Heart right ventricle (tissue), 16 donors: ENCODE measurements at regions not wholly inside any gene's neighbourhood (a gene's known extent, or its start where the extent isn't known, plus 50 kb on each side); places are given as distances from the start of the nearest gene placed in this dataset.

ENCODE experiments used
- ATAC-seq, 8 donors: fragments of 200-7000 bp; cut with Tn5 transposase; one replicate each; pipeline ENCODE4 v1.9.1; 2020; ENCODE audit warnings: mild to moderate bottlenecking in 8 of 8, moderate library complexity in 8 of 8, moderate number of reproducible peaks in 1 of 8
- DNase-seq, 2 donors: peaks; one replicate each; pipeline ENCODE4 v3.0.0-alpha.2; 2020
- H3K27ac ChIP-seq, 10 donors: fragments of 200-600 bp; sonication (generic) in 2 of 10; one replicate each; pipeline versions ENCODE4 v1.5.0 to v1.8.0; 2020 to 2022; ENCODE audit warnings: mild to moderate bottlenecking in 3 of 10
- H3K27me3 ChIP-seq, 7 donors: fragments of 200-600 bp; one replicate each; pipeline ENCODE4 v1.8.0; 2021 to 2022; ENCODE audit warnings: mild to moderate bottlenecking in 2 of 7
- H3K36me3 ChIP-seq, 9 donors: fragments of 200-600 bp; sonication (generic) in 1 of 9; one replicate each; pipeline versions ENCODE4 v1.5.0 to v1.8.0; 2020 to 2022; ENCODE audit warnings: mild to moderate bottlenecking in 2 of 9
- H3K4me1 ChIP-seq, 9 donors: fragments of 200-600 bp; sonication (generic) in 1 of 9; one replicate each; pipeline versions ENCODE4 v1.5.0 to v1.8.0; 2020 to 2022; ENCODE audit warnings: mild to moderate bottlenecking in 4 of 9
- H3K4me3 ChIP-seq, 10 donors: fragments of 200-600 bp; sonication (generic) in 2 of 10; one replicate each; pipeline versions ENCODE4 v1.5.0 to v1.8.0; 2020 to 2022; ENCODE audit warnings: mild to moderate bottlenecking in 7 of 10, moderate library complexity in 2 of 10
- H3K9me3 ChIP-seq, 11 donors: fragments of 200-600 bp in 10 of 11; sonication (generic) in 2 of 11; one replicate each; pipeline versions ENCODE4 v1.5.0 to v1.8.0; 2013 to 2022; ENCODE audit warnings: mild to moderate bottlenecking in 2 of 11, control low read depth in 1 of 11, moderate library complexity in 1 of 11
- CTCF ChIP-seq, 9 donors: fragments of 200-600 bp; sonication (generic) in 2 of 9; IDR thresholded peaks; one replicate each; pipeline versions ENCODE4 v1.5.0 to v1.8.0; 2021 to 2022; ENCODE audit warnings: antibody characterized with exemption in 9 of 9, mild to moderate bottlenecking in 5 of 9, moderate library complexity in 1 of 9
- WGBS, 2 donors: extraction: QIAGEN DNeasy Blood & Tissue Kit; methylation state at CpG; one replicate each; pipeline ENCODE4 v1.1.7; 2013; ENCODE audit warnings: inconsistent platforms in 1 of 2; 5-methylcytosine and 5-hydroxymethylcytosine counted together
- intact Hi-C, 10 donors: fragments of 100-400 bp; cut with DNase I; formaldehyde crosslinking; loops; one replicate each; pipeline versions ENCODE4 v1.11.1 to v1.14.2; 2022
- donor health status: Arrhythmogenic right ventricular cardiomyopathy.
- donor health status: ischemic (EF 13 %, LVEDD 7.1; RV severe dilation, severe dysfunction).
- donor health status: healthy with polysubstance abuse.
- donor health status: DM: no; HTN: yes; CAD: no.
- donor health status: DM: no; HTN: no; CAD: no.
- donor health status: ischemic (EF 25% LVEDD 6.9; RV normal size, moderate dysfunction).
- donor health status: ischemic (EF 25% LVEDD 5.7; RV mildly dilated, moderate dysfunction).
- donor health status: healthy.
- donor health status: DM: yes; HTN: yes; CAD: no.
- donor health status: Ischemic cardiomyopathy.
- donor health status: ischemic (EF 35%, LVEDD 5.7; RV mildly dilated, moderate dysfunction).
- donor health status: nonischemic (EF 11% LVEDD 7.7; RV severe dilation, severe dysfunction).
- donor health status: DM: yes; HTN: yes; CAD: no.
- donor health status: PGD.
- donor health status: ischemic (EF 29% LVEDD 5.4; RV normal size, mild dysfunction).
- donor health status: nonischemic (EF 23%, LVEDD 6.1; RV moderate dilation, normal function).

DNA sequence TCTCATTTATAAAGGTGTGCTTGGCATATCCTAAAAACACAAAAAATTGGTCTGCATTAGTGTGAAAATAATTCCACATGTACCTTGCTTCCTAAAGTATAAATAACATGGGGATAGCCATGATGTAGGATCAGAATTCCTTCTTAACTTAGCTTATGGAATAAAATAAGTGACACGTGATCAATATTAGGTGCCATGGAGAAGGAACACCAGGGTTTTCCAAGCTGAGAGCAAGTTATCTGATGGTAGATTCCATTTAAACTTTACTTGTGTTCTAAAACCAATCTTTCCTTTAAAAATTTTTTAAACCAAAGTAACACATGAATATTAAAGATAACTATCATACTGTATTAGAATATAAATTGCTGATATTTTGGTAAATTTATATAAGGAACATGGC lies 300.5 kb downstream of the ZPLD1 start:
- Histone ChIP-seq H3K4me1 (peaks cover 0 to 18% (median 3%) of the 10 kb centered on the region in 9 donors), H3K4me3 (no peak overlapping the region), H3K27ac (no peak overlapping the region), H3K9me3 (no peaks in the 10 kb centered on the region), H3K27me3 (no peaks in the 10 kb centered on the region), H3K36me3 (no peaks in the 10 kb centered on the region)
- intact Hi-C loops = loop anchor here in 1 of 10 donors (10.0 kb wide), 1 partner anchor 61 kb away; no protein-coding TSS in a partner anchor
- WGBS, 2 donors = 78 to 95% methylated on average over 1 of the region's 1 CpG
- no peak for ATAC-seq
- DNase-seq = no peak
- TF ChIP-seq CTCF (IDR thresholded peaks at IDR 0.05) = no peak

DNA sequence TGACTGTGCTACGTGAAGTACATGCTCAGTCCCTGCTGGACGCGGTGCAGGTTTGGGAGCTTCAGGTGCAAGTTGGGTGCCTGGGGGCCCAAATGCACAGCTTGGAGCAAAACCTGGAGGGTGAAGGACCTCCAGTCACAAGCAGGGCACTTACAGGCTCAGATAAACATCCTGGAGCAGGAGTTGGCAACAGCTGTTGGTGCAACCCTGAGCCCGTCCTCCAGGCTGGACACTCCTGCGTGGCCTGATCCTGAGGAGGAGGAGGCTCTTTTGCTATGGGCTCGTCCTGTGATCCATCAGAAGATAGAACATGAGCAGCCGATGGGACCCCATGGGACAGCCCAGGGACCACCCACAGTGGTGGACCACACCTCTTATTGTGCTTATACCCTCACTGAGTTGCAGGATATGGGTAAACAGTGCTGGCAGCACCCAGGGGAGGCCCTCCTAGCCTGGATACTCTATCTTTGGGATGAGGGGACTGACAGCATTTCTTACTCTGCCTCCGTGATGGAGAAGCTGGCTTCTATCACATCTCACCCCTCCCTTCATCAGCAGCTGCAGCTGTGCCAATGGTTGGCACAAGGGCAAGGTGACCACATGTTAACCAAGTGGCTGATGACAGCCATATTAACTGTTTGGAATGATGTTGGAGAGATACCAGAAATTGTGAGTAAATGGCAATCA lies 301.6 kb downstream of the ZPLD1 start:
- no peaks in the 10 kb centered on the region for H3K27me3 ChIP-seq
- WGBS, 2 donors = 35 to 58% methylated on average over 8 of the region's 8 CpGs
- H3K27ac ChIP-seq = peak overlapping the region in 2 of 10 donors; percentile 15 to 47
- intact Hi-C loops = loop anchor here in 2 of 10 donors (2.0 to 10.0 kb wide), 2 partner anchors 38 to 62 kb away; no protein-coding TSS in a partner anchor
- H3K36me3 ChIP-seq = no peaks in the 10 kb centered on the region
- H3K4me3 ChIP-seq = no peak overlapping the region
- no peaks in the 10 kb centered on the region for H3K9me3 ChIP-seq
- peaks cover 0 to 18% (median 3%) of the 10 kb centered on the region in 9 donors for H3K4me1 ChIP-seq
- peak; percentile 67 to 95 (median 90) for ATAC-seq
- no peak for TF ChIP-seq CTCF (IDR thresholded peaks at IDR 0.05)
- peak; percentile 57 to 69 for DNase-seq

DNA sequence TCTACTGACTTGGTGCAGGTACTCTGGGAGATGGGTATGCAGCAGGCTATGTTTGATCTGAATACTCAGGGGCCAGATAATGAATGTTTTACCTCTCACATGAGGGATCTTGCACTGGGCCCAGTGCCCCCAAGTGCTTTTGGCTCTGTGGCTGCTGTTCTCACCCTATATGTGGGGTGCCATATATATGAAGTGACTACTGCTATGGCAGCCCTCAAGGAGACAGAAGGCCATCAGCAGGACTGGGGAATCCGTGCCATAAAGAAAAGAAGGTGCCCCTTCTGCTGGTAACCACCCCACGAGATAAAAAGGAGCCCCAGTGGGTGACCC lies 302.1 kb downstream of the ZPLD1 start:
- ATAC-seq (peak; percentile 33 to 81 (median 63)), DNase-seq (no peak)
- peaks cover 0 to 18% (median 3%) of the 10 kb centered on the region in 9 donors for H3K4me1 ChIP-seq
- intact Hi-C loops = loop anchor here in 2 of 10 donors (2.0 to 10.0 kb wide), 2 partner anchors 38 to 62 kb away; no protein-coding TSS in a partner anchor
- H3K27ac ChIP-seq = peak overlapping the region in 1 of 10 donors; percentile 47
- H3K4me3 ChIP-seq = no peak overlapping the region
- H3K9me3 ChIP-seq = no peaks in the 10 kb centered on the region
- WGBS, 2 donors = 28 to 33% methylated on average over 2 of the region's 2 CpGs
- no peak for TF ChIP-seq CTCF (IDR thresholded peaks at IDR 0.05)
- H3K36me3 ChIP-seq = no peaks in the 10 kb centered on the region
- H3K27me3 ChIP-seq = no peaks in the 10 kb centered on the region

GRCh38 chr3:102737353-102737752 lies 302.5 kb downstream of the ZPLD1 start:
- no peak for DNase-seq
- Histone ChIP-seq H3K4me1 (peaks cover 0 to 18% (median 3%) of the 10 kb centered on the region in 9 donors), H3K4me3 (no peak overlapping the region), H3K27ac (peak overlapping the region in 1 of 10 donors; percentile 47), H3K9me3 (no peaks in the 10 kb centered on the region), H3K27me3 (no peaks in the 10 kb centered on the region), H3K36me3 (no peaks in the 10 kb centered on the region)
- no peak for TF ChIP-seq CTCF (IDR thresholded peaks at IDR 0.05)
- WGBS, 2 donors = 73 to 77% methylated on average over 3 of the region's 3 CpGs
- ATAC-seq = peak in 5 of 8 donors; percentile 11 to 20 (median 18)
- intact Hi-C loops = loop anchor here in 2 of 10 donors (2.0 to 10.0 kb wide), 2 partner anchors 39 to 63 kb away; no protein-coding TSS in a partner anchor
